ENCODE measurements at regions not wholly inside any gene's neighbourhood (a gene's known extent, or its start where the extent isn't known, plus 50 kb on each side); places are given as distances from the start of the nearest gene placed in this dataset.

GRCh38 chr14:97838986-97839385 lies 1041.8 kb downstream of the VRK1 start:
- DNase-seq, result no peak

GRCh38 chr14:97840159-97840558 lies 1043.0 kb downstream of the VRK1 start:
- DNase-seq, result no peak

GRCh38 chr14:97841762-97842161 lies 1044.6 kb downstream of the VRK1 start:
- no peak for DNase-seq

- no peak for DNase-seq
Observed at GRCh38 chr14:97843066-97843465, 1045.9 kb downstream of the VRK1 start.

GRCh38 chr14:97844042-97844441 lies 1046.9 kb downstream of the VRK1 start:
- no peak for DNase-seq

GRCh38 chr14:97846156-97846555 lies 1049.0 kb downstream of the VRK1 start:
- no peak for DNase-seq

- no peak for DNase-seq
Observed at GRCh38 chr14:97848317-97848980, 1051.3 kb downstream of the VRK1 start.

- DNase-seq, result no peak
Observed at GRCh38 chr14:97850466-97850865, 1053.3 kb downstream of the VRK1 start.

GRCh38 chr14:97850886-97851285 lies 1053.7 kb downstream of the VRK1 start:
- DNase-seq, result no peak

- no peak for DNase-seq
Observed at GRCh38 chr14:97851428-97851995, 1054.3 kb downstream of the VRK1 start.

- DNase-seq, result no peak
Observed at GRCh38 chr14:97854918-97855317, 1057.7 kb downstream of the VRK1 start.

GRCh38 chr14:97866195-97866594 lies 1069.0 kb downstream of the VRK1 start:
- DNase-seq, result no peak

GRCh38 chr14:97866664-97867063 lies 1069.5 kb downstream of the VRK1 start:
- DNase-seq, result no peak

GRCh38 chr14:97873291-97873690 lies 1076.1 kb downstream of the VRK1 start:
- DNase-seq, result no peak

- DNase-seq, result no peak
Observed at GRCh38 chr14:97874394-97874793, 1077.2 kb downstream of the VRK1 start.

GRCh38 chr14:97878206-97878605 lies 1081.0 kb downstream of the VRK1 start:
- DNase-seq, result no peak

- DNase-seq, result no peak
Observed at GRCh38 chr14:97878727-97879126, 1081.5 kb downstream of the VRK1 start.

GRCh38 chr14:97887690-97888089 lies 1090.5 kb downstream of the VRK1 start:
- DNase-seq, result no peak

- DNase-seq, result no peak
Observed at GRCh38 chr14:97888331-97888730, 1091.1 kb downstream of the VRK1 start.

GRCh38 chr14:97891515-97891914 lies 1094.3 kb downstream of the VRK1 start:
- DNase-seq, result no peak

- DNase-seq, result no peak
Observed at GRCh38 chr14:97894552-97894951, 1097.4 kb downstream of the VRK1 start.

GRCh38 chr14:97900196-97900854 lies 1103.1 kb downstream of the VRK1 start:
- DNase-seq, result no peak

- DNase-seq, result no peak
Observed at GRCh38 chr14:97902630-97903029, 1105.4 kb downstream of the VRK1 start.

- no peak for DNase-seq
Observed at GRCh38 chr14:97903821-97904220, 1106.6 kb downstream of the VRK1 start.

GRCh38 chr14:97912217-97912616 lies 1115.0 kb downstream of the VRK1 start:
- no peak for DNase-seq
